SU-DHL-6 (cell line): ENCODE measurements at regions not wholly inside any gene's neighbourhood (a gene's known extent, or its start where the extent isn't known, plus 50 kb on each side); places are given as distances from the start of the nearest gene placed in this dataset.

Experiments used
- EZH2phosphoT487 ChIP-seq: fragments of 200-600 bp; sonication (generic), shearing (Covaris generic); conservative IDR thresholded peaks from 2 replicates; pipeline ENCODE4 v1.6.1; 2018; ENCODE audit warnings: mild to moderate bottlenecking, antibody characterized with exemption, low read length, moderate library complexity, mixed read lengths
- TF ChIP-seq, protein P1 (sequence below): fragments of 200-600 bp; sonication (generic); IDR thresholded peaks from one replicate; pipeline ENCODE4 v1.5.1; 2017; ENCODE audit warnings: antibody characterized with exemption, mild to moderate bottlenecking, low read length, moderate library complexity; ENCODE audit not compliant: insufficient read depth, poor library complexity, severe bottlenecking

DNA sequence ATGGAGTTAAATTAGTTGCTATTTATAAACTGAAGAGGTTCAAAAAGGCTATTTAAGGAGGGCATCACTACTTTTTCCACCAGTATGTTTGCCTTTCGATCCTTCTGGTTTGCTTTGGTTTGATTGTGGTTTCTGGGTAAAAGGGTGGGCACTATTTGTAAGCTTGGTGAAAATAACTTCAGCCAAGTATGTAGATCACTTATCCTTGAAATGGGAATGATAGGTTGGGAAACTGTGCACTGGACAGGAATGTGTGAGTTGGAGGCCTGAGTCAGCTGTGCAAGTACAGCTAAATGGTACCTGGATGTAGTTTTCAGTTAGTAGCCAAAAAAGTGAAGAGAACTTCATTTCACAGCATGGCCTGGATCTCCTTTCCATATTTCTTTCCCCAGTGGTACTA lies 466.2 kb downstream of the ENC1 start:
- TF ChIP-seq, protein P1, sequence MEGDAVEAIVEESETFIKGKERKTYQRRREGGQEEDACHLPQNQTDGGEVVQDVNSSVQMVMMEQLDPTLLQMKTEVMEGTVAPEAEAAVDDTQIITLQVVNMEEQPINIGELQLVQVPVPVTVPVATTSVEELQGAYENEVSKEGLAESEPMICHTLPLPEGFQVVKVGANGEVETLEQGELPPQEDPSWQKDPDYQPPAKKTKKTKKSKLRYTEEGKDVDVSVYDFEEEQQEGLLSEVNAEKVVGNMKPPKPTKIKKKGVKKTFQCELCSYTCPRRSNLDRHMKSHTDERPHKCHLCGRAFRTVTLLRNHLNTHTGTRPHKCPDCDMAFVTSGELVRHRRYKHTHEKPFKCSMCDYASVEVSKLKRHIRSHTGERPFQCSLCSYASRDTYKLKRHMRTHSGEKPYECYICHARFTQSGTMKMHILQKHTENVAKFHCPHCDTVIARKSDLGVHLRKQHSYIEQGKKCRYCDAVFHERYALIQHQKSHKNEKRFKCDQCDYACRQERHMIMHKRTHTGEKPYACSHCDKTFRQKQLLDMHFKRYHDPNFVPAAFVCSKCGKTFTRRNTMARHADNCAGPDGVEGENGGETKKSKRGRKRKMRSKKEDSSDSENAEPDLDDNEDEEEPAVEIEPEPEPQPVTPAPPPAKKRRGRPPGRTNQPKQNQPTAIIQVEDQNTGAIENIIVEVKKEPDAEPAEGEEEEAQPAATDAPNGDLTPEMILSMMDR: no peak
- TF ChIP-seq EZH2phosphoT487: no peak
